GF-D8 (cell line): ENCODE measurements at regions not wholly inside any gene's neighbourhood (a gene's known extent, or its start where the extent isn't known, plus 50 kb on each side); places are given as distances from the start of the nearest gene placed in this dataset.

ENCODE experiments used
- DNase-seq: peaks from one replicate; lab custom pipeline; 2025; lab: John Stamatoyannopoulos, UW

DNA sequence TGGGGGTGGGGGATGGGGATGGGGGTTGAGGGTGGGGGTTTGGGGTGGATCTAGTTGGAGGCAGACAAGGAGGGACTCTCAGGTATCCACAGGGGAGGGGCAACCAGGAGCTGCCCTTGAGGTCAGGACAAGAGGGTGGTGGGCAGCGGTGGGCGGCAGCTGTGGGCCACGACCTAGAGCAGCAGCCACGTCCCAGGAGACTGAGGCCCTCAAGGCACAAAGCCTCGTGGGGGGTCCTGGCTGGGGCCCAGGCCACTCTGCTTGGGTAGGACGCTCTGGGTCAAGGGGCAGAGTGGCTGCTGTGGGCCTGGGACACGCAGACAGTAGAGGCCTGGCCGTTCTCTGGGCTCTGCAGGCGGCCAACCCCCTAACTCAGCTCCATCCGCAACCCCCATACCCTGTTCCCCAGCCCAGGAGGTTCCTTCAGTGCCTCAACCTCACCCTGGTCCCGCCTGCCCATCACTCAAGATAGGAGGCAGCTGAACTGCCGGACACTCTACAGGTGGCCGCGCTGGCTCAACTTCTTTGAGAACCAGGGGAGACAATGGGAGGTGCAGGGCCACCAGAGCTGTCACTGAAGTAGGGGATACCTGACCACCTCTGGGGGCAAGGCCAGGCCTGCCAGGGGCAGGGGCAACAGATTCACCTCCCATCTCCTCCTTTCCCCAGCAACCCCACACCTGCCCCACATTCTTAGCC lies 75.6 kb downstream of the ENGASE start:
- DNase-seq, result no peak

DNA sequence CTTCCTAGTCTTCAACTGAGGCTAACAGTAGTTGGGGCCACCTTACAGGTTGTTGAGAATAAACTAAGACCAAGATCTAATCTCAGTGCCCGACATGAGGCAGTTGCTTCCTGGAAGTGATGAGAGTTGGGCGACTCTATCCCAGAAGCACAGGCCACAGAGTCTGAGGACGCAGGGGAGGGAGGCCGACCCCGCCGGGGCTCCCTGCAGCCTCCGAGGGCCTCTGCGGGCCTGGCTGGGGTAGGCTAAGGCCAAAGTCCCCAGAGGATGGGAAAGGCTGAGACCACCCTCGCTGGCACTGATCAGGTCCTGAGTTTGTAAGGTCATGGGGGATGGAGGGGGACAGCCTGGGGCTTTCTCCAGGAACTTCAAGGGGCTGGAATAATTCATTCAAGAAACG lies 74.0 kb downstream of the ENGASE start:
- no peak for DNase-seq

- DNase-seq, result no peak
These were observed 73.3 kb downstream of the ENGASE start for GRCh38 chr17:79147746-79148506.

DNA sequence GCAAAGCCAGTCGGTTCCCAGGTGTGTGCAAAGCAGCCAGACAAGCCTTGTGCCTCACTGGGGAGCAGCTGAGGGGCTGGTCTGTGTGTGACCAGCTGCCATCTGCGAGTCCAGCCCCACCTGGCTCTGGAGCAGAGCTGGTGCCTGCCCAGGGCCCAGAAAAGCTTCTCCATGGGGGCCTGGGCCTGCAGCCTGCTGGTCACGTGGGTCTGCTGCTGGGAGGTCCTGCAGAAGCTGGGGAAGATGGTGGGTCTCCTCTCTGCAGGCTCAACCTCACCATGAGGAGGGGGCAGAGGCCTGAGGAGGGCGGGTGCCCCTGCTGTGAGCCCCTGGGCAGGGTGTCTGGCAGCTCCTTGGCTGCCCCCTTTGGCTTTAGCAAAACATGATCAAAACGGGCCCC lies 71.9 kb downstream of the ENGASE start:
- no peak for DNase-seq

GRCh38 chr17:79145548-79145947 lies 70.9 kb downstream of the ENGASE start:
- DNase-seq, result no peak

GRCh38 chr17:79144133-79144532 lies 69.5 kb downstream of the ENGASE start:
- DNase-seq, result no peak

DNA sequence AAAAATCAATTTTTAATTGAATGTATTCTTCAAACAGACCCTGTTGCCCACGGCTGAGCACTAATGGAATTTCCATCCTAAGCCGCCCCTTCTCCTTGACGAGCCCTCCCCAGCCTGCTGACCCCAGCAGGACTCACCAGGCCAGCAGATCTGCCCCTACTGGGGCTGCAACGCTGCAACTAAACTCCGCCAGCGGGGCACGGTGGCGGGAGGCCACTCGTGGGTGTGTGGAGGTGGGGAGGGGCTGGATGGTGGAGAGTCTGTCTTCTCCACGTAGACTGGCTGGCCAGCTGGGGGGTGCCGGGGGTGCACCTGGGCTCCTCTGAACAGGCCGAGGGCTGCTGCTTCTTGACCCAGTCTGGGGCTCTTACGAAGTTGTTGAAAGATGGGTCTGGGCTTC lies 67.8 kb downstream of the ENGASE start:
- no peak for DNase-seq

DNA sequence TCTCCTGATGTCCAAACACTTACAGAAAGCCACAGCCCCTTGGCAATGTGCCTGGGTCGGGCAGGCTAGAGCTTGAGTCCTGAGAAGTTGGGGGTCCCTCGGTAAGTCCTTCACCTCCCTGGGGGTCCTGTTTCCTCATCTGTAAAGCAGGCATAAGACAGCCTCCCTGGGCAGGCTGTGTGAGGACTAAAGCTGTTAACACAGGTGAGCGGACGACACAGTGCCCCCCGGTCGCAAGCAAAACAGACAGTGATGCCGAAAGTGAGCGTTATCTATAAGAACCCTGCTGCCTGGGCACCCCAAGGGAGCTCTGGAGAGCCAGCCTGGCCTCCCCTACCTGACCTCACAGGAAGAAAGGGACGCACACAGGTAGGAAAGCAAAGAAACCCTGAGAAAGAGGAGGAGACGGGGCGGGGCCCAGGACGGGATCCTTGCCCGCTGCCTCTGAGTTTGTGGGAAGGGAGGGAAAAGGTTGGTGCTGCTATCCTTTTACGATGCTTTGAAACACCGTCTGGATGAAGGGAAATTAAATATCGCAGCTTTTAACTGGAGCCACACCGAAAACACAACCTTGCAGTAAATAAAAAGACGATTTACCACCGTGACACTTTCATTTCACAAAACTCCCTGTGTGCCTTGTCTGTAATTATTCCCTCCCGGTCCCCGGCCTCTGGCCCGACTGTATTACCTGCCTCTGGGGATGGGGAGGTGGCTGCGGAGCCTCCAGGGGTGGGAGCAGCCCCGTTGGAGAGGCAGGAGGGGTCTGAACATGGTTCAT lies 67.1 kb downstream of the ENGASE start:
- DNase-seq, result no peak

GRCh38 chr17:79138826-79139225 lies 64.2 kb downstream of the ENGASE start:
- no peak for DNase-seq

- no peak for DNase-seq
These were observed 63.2 kb downstream of the ENGASE start for GRCh38 chr17:79137789-79138165.

- DNase-seq, result no peak
These were observed 62.6 kb downstream of the ENGASE start for GRCh38 chr17:79137015-79137788.

- no peak for DNase-seq
These were observed 62.0 kb downstream of the ENGASE start for GRCh38 chr17:79136596-79136995.
